AG08396 (cell line): ENCODE measurements at regions not wholly inside any gene's neighbourhood (a gene's known extent, or its start where the extent isn't known, plus 50 kb on each side); places are given as distances from the start of the nearest gene placed in this dataset.
"Not testable (repeated sequence)": the region's sequence is repeated elsewhere in the genome, so short reads cannot be mapped to it uniquely, and the experiment has no call there.

ENCODE experiments used
- DNase-seq: peaks from one replicate; pipeline ENCODE4 v3.0.0; 2012; ENCODE audit warnings: low spot score, mixed read lengths

GRCh38 chr3:154668187-154668586, 238.2 kb upstream of the GPR149 start:
- DNase-seq, result no peak

DNA sequence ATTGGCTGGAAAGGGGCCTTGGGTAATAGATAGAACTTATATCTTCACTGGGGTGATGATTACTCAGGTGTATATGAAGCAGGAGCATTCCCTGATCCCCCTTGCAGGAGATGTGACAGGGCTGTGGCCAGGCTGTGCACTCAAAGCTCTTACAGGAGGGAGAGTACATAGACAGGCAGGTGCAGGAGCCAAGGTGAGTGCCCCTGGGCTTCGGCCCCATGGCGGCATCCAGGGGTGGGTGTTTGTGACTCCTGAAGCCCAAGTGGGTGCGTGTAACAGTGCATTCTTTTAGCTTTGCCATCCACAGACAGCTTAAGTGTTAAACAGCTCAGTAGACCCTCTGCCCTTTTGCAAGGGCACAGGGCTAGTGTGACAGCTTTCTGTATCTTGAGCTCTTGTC, 236.6 kb upstream of the GPR149 start:
- DNase-seq, result no peak

GRCh38 chr3:154664714-154665113, 234.7 kb upstream of the GPR149 start:
- no peak for DNase-seq

GRCh38 chr3:154662851-154663250, 232.9 kb upstream of the GPR149 start:
- no peak for DNase-seq

DNA sequence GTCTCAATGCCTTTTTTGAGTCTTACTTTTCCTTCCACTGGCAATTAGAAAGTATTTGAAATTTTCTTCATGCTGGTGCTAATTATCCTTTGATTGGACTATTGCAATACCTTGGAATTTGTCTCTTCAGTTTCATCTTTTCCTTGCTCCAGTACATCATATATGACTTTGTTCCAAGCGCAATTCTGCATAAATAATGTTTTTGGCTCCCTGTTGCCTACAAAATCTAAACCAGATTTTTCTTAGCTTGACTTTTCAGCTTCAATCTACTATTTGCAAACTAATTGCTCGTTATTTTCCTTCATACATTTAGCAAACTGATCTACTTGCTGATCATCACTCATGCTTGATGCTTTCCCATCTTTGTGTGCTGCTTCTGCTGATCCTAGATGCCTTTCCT, 230.8 kb upstream of the GPR149 start:
- DNase-seq, result no peak

GRCh38 chr3:154658000-154658399, 228.0 kb upstream of the GPR149 start:
- no peak for DNase-seq

GRCh38 chr3:154657218-154657617, 227.2 kb upstream of the GPR149 start:
- DNase-seq, result no peak

DNA sequence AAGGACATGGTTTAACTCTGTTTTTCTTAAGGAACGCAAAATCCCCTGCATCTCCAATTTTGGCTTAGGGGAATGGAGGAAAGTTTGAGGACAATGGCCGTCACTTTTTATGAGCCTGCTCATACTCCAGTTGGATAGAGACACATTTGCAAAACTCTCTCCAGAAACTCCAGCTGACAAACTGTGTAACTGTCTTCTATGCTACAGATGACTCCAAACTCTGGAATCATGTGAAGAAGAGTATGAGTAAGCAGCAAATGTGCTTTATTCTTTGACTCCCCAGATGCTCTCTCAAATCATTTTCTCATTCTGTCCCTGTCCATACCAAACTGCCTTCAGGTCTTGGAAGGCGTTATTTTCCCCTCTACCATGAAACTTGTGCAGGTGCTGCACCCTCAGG, 226.5 kb upstream of the GPR149 start:
- DNase-seq, result no peak

DNA sequence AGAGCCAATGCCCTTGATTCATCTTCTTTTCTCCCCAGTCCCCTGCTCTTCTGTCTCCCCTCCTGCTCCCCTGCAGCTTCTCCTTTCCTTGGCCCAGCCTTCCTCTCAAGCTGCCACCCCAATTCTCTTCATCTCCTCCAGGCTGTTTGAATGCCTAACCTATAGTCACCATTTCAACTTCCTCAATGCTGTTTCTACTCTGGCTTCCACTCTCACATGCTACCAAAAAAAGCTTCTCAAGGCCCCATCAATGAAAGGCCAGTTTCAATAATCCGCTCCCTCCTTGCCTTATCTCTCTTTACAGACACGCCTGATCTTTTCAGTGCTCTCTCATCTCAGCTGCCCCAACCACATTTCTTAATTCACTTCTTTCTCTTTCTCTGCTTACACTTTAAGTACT, 212.2 kb upstream of the GPR149 start:
- no peak for DNase-seq

- DNase-seq, result no peak
Measured at GRCh38 chr3:154625756-154626155, 195.8 kb upstream of the GPR149 start.

DNA sequence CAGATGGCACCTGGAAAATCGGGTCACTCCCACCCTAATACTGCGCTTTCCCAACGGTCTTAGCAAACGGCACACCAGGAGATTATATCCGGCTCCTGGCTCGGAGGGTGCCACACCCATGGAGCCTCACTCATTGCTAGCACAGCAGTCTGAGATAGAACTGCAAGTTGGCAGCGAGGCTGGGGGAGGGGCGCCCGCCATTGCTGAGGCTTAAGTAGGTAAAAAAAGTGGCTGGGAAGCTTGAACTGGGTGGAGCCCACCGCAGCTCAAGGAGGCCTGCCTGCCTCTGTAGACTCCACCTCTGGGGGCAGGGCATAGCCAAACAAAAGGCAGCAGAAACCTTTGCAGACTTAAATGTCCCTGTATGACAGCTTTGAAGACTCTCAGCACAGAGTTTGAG, 189.6 kb upstream of the GPR149 start:
- not testable (repeated sequence) for DNase-seq

- no peak for DNase-seq
Measured at GRCh38 chr3:154616298-154616697, 186.3 kb upstream of the GPR149 start.

- no peak for DNase-seq
Measured at GRCh38 chr3:154615471-154615870, 185.5 kb upstream of the GPR149 start.

DNA sequence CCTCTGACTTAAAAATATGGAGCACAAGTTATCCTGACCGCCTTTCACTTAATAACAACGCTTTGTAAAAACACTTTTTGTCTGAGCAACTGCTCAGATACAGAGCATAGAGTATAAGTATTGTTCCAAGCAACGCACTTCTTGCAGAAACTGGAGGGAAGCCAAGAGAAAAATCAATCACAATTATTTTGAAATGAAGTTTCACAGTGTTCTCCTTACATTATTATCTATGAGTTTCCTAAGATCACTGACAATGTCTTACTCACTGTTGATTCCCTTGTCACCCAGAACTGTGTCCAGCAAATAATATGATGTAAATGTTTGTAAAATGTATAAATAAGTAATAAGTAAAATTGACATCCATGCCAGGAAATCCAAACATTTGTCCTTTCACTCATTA, 184.6 kb upstream of the GPR149 start:
- no peak for DNase-seq

DNA sequence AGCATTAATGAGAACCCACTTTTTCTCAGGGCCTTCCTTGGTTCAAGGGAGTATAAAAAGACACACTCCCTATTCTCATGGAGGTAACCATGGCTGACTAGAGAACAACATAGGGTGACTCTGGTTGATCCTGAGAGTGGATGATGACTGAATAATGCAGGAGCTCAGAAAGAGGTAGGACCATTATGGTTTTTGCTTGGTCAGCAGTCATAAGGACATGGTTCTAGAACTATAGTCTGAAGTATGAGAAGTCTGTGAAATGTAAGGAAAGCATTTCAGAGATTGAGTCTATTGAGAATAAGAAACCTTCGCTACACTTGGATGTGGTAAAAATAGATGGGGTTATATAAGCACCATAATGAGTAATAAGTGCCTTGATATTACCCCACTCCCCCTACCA, 184.1 kb upstream of the GPR149 start:
- DNase-seq, result no peak

- no peak for DNase-seq
Measured at GRCh38 chr3:154602241-154602640, 172.3 kb upstream of the GPR149 start.

GRCh38 chr3:154598166-154598565, 168.2 kb upstream of the GPR149 start:
- DNase-seq, result no peak

DNA sequence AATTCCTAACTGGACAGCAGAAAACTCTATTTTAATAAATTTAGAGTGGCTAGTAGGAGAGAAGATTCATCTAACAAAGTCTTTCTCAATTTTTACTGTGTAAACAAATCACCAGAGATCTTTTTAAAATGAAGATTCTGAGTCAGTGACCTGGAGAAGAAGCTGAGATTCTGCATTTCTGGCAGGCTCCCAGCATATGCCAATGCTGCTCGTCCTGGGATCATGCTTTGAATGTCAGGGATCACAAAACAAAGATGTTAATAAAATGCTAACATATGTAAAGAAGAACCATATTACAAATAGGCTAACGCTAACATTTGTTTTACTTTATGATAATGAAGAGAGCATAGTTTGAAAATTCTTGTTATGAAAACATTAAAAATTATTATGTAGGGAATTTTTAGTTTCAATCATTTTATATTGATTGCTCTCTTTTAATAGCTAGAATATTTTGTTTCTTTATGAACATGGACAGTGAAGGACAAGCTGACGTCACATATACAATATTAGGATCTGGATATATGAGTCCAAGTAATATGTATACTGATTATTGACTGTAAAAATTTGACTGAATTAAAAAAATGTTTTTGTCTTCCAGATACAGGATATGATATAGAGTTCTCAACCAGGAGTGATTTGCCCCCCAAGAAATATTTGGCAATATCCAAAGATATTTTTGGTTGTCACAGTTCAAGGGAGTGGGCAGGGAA, 160.8 kb upstream of the GPR149 start:
- no peak for DNase-seq

GRCh38 chr3:154588831-154589230, 158.8 kb upstream of the GPR149 start:
- no peak for DNase-seq

DNA sequence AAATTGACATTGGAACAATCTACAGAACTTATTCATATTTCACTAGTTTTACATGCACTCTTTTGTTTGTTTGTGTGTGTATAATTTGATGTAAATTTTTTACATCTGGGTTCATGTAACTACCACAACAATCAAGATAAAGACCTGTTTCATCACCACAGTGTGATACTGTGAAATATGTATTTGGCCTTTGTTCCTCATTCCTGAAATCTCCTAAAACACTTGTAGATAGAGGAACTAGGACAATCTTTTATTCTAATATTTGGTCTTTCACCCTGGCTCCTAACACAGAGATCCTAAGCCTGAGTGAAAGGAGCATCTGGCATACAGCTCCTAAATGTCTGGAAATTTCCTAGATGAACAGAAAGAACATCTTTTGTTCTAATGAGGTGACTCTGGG, 155.0 kb upstream of the GPR149 start:
- DNase-seq, result no peak

DNA sequence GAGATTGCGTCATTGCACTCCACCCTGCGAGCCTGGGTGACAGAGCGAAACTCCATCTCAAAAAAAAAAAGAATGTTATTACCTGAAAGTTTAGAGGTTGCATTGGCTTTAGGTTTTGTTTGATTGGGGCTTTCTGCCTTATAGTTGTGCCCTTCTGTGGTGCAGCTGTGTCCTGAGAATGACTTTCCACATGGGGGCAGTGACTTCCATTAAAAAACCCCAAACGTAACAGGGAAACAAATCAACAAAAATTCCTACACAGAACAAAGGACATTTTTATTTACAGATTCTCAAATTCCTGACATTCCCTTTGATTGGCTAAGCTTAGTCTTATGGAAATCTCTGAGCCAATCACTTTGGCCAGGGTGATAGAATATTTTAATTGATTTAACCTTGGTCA, 154.1 kb upstream of the GPR149 start:
- no peak for DNase-seq

GRCh38 chr3:154583086-154583634, 153.2 kb upstream of the GPR149 start:
- no peak for DNase-seq

- no peak for DNase-seq
Measured at GRCh38 chr3:154582501-154582900, 152.5 kb upstream of the GPR149 start.

DNA sequence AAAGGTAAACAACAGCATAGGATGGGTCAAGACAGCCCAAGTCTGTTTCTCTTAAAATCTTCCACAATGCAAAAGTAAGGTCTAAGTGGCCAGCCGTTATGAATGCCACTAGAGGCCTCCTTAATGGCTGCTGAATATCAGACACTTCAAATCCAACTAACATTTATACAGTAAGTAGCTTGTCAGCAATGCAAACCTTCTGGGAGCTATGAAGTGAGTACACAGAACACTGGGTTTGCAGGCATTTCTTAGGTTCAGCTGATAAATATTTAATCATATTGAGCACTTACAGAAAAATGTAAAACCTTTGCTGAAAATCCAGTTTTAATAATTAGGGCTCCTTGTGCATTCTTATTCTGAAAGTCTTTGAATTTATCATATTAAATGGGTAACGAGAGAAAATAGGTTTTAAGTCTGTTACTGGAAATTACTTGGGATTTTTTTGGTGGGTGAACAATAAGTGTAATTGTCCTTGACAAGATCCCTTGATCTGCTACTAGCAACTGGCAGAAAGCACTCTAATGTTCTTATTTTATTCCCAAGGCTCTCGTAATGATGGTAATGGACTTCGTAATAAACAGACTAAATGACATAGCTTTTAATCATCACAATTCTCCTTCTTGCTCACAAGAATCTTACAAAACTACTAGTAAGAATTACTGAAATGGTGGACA, 141.7 kb upstream of the GPR149 start:
- DNase-seq, result no peak
